ENCODE measurements at regions not wholly inside any gene's neighbourhood (a gene's known extent, or its start where the extent isn't known, plus 50 kb on each side); places are given as distances from the start of the nearest gene placed in this dataset.

DNA sequence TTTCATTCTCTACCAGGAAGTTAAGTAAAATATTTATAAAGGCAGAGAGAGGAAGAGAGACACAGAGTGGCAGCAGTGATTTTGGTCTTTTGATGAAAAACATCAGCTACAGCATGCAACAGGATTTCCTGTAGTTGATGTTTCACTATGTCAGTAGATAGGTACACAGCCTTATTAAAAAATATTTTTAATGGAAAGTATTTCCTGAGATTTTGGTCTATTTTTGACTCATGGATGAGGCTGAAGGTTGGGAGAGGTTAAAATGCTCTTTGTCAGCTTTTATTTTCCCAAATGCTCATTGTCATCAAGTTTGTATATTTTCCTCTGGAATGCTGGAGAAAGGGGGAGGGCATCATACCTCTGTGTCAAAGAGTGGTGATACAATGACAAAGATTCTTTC lies 1112.5 kb downstream of the CBLN2 start:
- H3K27me3 ChIP-seq: no peaks in the 10 kb centered on the region
- no peaks in the 10 kb centered on the region for H3K4me1 ChIP-seq (ENCODE audit: low read depth)
- H3K4me3 ChIP-seq: no peak overlapping the region
- H3K36me3 ChIP-seq: no peaks in the 10 kb centered on the region
- TF ChIP-seq, protein P1, sequence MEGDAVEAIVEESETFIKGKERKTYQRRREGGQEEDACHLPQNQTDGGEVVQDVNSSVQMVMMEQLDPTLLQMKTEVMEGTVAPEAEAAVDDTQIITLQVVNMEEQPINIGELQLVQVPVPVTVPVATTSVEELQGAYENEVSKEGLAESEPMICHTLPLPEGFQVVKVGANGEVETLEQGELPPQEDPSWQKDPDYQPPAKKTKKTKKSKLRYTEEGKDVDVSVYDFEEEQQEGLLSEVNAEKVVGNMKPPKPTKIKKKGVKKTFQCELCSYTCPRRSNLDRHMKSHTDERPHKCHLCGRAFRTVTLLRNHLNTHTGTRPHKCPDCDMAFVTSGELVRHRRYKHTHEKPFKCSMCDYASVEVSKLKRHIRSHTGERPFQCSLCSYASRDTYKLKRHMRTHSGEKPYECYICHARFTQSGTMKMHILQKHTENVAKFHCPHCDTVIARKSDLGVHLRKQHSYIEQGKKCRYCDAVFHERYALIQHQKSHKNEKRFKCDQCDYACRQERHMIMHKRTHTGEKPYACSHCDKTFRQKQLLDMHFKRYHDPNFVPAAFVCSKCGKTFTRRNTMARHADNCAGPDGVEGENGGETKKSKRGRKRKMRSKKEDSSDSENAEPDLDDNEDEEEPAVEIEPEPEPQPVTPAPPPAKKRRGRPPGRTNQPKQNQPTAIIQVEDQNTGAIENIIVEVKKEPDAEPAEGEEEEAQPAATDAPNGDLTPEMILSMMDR (IDR thresholded peaks at IDR 0.05; ENCODE audit: low read depth, low read length): no peak
- no peak for DNase-seq (ENCODE audit: low read depth in 1 of 2, low spot score in 1 of 2)
- no peaks in the 10 kb centered on the region for H3K9me3 ChIP-seq (ENCODE audit: low read depth)
- H3K27ac ChIP-seq: no peak overlapping the region

DNA sequence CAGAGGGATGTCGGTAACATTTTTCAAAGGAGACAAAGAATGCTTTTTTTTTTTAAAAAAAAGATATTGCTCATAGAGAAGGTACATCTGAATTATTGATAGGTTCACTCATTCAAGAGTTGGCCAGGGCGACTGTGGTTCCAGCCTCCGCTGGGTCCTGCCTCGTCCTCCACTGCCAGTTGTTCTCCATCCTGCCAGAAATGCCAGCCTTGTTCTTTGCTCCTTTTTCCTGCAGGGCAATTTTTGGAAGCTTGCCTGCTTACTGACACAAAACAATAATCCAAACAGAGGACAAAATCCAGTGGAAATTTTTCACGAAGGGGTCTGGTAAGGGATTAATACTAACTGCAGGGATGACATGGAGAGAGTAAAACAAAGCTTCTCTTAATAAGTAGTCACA lies 1113.0 kb downstream of the CBLN2 start:
- TF ChIP-seq, protein P1 (IDR thresholded peaks at IDR 0.05; ENCODE audit: low read depth, low read length): no peak
- Histone ChIP-seq H3K36me3 (no peaks in the 10 kb centered on the region), H3K9me3 (ENCODE audit: low read depth) (no peaks in the 10 kb centered on the region), H3K27me3 (no peaks in the 10 kb centered on the region), H3K4me3 (no peak overlapping the region), H3K4me1 (ENCODE audit: low read depth) (no peaks in the 10 kb centered on the region), H3K27ac (no peak overlapping the region)
- no peak for DNase-seq (ENCODE audit: low read depth in 1 of 2, low spot score in 1 of 2)

DNA sequence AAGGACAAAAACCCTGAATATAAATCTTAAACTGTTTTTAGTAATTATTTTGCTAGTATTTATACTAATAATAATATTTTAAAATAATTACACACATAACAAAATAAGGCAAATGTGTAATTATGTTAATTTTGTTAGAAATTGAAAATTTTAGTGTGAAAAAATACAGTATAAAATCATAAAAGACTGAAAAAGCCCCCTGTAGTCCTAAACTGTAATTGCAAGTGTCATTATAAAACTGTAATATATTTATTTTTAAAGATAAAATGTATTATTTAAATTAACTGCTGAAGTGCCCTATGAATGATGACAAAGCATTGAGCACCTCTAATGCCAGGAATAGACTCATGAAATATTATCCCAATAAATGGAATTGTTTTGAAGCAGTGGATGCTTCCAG lies 1117.7 kb downstream of the CBLN2 start:
- DNase-seq (ENCODE audit: low read depth in 1 of 2, low spot score in 1 of 2): no peak
- Histone ChIP-seq H3K27ac (no peak overlapping the region), H3K4me1 (ENCODE audit: low read depth) (no peaks in the 10 kb centered on the region), H3K27me3 (no peaks in the 10 kb centered on the region), H3K9me3 (ENCODE audit: low read depth) (no peaks in the 10 kb centered on the region), H3K36me3 (no peaks in the 10 kb centered on the region), H3K4me3 (no peak overlapping the region)
- TF ChIP-seq, protein P1 (IDR thresholded peaks at IDR 0.05; ENCODE audit: low read depth, low read length): peak; percentile 12

DNA sequence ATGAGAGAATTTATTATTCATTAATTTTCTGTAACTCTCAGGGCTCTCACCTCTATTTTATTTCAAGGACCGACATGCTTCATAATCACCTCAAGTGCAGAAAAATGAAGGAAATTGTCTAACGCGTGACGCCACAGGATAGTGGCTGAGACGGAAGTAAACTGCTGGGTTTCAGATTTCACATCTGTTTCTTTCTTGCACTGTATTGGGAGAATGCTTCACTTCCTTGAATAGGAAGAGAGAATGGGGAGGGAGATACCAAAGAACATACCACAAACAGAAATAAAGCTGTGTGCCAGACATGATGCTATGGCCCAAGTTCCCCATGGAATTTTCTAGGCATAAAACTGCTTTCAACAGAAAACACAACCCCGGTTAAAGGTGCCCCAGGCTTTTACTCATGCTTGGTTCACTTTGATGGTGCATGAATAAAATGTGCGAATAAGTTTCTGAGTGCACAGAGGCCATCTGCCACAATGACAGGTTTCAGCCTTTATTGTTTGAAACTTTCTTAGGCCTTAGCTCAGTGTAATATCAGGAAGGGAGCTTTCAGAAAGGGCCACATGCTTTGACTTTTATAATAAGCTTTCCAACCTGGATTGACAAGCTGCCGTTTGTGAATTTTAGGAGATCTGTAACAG lies 1116.4 kb downstream of the SOCS6 start:
- no peaks in the 10 kb centered on the region for H3K27me3 ChIP-seq
- H3K27ac ChIP-seq: no peak overlapping the region
- no peaks in the 10 kb centered on the region for H3K9me3 ChIP-seq (ENCODE audit: low read depth)
- TF ChIP-seq, protein P1 (IDR thresholded peaks at IDR 0.05; ENCODE audit: low read depth, low read length): no peak
- no peaks in the 10 kb centered on the region for H3K36me3 ChIP-seq
- no peaks in the 10 kb centered on the region for H3K4me1 ChIP-seq (ENCODE audit: low read depth)
- DNase-seq (ENCODE audit: low read depth in 1 of 2, low spot score in 1 of 2): no peak
- no peak overlapping the region for H3K4me3 ChIP-seq

DNA sequence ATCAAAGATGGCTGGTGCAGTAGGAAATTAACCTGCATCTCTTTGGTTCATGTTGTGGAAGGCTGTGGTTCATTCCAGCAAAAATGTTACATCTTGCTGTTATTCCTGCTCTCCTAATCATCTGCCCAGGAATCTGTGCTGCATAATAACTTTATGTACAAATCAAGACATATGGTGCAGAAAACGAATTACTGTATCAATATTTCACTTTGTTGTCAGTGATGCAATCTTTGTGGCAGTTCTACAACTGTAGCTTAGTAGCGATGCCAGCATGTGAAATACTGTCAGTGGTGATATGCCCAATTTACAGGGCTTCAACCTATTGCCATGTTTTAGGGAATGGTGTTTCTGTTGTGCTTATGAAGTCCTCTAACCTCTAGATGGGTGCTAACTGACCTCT lies 1114.7 kb downstream of the SOCS6 start:
- TF ChIP-seq, protein P1 (IDR thresholded peaks at IDR 0.05; ENCODE audit: low read depth, low read length): no peak
- H3K4me3 ChIP-seq: no peak overlapping the region
- no peak overlapping the region for H3K27ac ChIP-seq
- no peaks in the 10 kb centered on the region for H3K36me3 ChIP-seq
- no peaks in the 10 kb centered on the region for H3K27me3 ChIP-seq
- no peak for DNase-seq (ENCODE audit: low read depth in 1 of 2, low spot score in 1 of 2)
- H3K9me3 ChIP-seq (ENCODE audit: low read depth): no peaks in the 10 kb centered on the region
- H3K4me1 ChIP-seq (ENCODE audit: low read depth): no peaks in the 10 kb centered on the region

Measured in cardiac muscle cell (in vitro differentiated cells and primary cell).